ENCODE measurements at regions not wholly inside any gene's neighbourhood (a gene's known extent, or its start where the extent isn't known, plus 50 kb on each side); places are given as distances from the start of the nearest gene placed in this dataset.

GRCh38 chr11:76721755-76722677, 51.5 kb upstream of the LRRC32 start:
- DNase-seq (ENCODE audit: low read depth in 2 of 2), result peak; percentile 75 to 78

- no peak for DNase-seq (ENCODE audit: low read depth in 2 of 2)
Observed at GRCh38 chr11:76723142-76723541, 52.6 kb upstream of the LRRC32 start.

- DNase-seq (ENCODE audit: low read depth in 2 of 2), result no peak
Observed at GRCh38 chr11:76723548-76723947, 53.0 kb upstream of the LRRC32 start.

- DNase-seq (ENCODE audit: low read depth in 2 of 2), result no peak
Observed at GRCh38 chr11:76724171-76724768, 53.7 kb upstream of the LRRC32 start.

GRCh38 chr11:76728227-76728626, 54.9 kb upstream of the TSKU start:
- no peak for DNase-seq (ENCODE audit: low read depth in 2 of 2)

- no peak for DNase-seq (ENCODE audit: low read depth in 2 of 2)
Observed at GRCh38 chr11:76728778-76729177, 54.4 kb upstream of the TSKU start.

GRCh38 chr11:76729214-76729613, 53.9 kb upstream of the TSKU start:
- DNase-seq (ENCODE audit: low read depth in 2 of 2), result no peak

- DNase-seq (ENCODE audit: low read depth in 2 of 2), result no peak
Observed at GRCh38 chr11:76730887-76731565, 52.1 kb upstream of the TSKU start.

- no peak for DNase-seq (ENCODE audit: low read depth in 2 of 2)
Observed at GRCh38 chr11:76732643-76733042, 50.5 kb upstream of the TSKU start.

Data from stimulated activated CD4-positive, alpha-beta T cell treated with anti-CD3 and anti-CD28 coated beads, Interleukin-4, amount 100 ng/mL, for 48 hours (primary cell).